ENCODE measurements at regions not wholly inside any gene's neighbourhood (a gene's known extent, or its start where the extent isn't known, plus 50 kb on each side); places are given as distances from the start of the nearest gene placed in this dataset.

DNA sequence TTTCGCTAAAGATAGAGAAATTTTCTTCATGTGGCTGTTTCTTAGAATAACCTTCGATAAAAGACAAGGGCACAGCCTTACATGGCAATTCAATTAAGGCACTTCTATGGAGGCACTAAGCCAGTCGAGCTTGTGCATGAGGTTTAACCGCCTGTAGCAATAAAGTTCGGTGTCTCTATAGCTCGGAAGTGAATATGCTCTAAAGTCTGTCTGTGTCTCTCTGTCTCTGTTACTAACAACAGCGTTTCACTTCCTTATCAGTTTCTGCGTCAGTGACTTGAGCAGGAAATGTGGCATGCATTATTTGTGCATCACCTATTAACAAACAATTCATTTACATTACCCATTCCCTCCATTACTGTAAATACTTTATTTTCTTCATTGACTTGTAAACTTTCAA, 365.1 kb upstream of the NETO1 start:
- DNase-seq (ENCODE audit: low spot score), result no peak

- no peak for DNase-seq (ENCODE audit: low spot score)
These were observed 352.9 kb upstream of the NETO1 start for GRCh38 chr18:73220663-73221062.

DNA sequence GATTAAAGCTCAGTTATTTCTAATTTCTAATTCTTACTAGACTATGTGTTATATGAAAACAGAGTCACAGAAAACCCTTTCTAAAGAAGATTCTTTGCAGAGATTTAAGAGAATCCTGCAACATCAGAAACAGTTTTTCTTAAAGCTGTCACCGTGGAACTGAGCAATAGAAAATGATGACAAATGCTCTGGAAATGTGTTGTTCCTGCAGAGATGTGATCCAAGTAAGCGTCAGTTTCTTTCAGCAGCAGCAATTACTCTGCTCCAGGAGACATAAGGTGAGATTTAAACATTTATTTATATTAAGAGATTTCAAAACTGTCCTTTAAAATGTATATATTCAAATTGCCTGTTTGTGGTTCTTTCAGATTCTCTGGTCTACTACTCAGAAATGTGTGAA, 350.5 kb upstream of the NETO1 start:
- DNase-seq (ENCODE audit: low spot score), result no peak

- no peak for DNase-seq (ENCODE audit: low spot score)
These were observed 347.2 kb upstream of the NETO1 start for GRCh38 chr18:73214970-73215369.

GRCh38 chr18:73212442-73212841, 344.7 kb upstream of the NETO1 start:
- DNase-seq (ENCODE audit: low spot score), result no peak

GRCh38 chr18:73201940-73202339, 334.2 kb upstream of the NETO1 start:
- no peak for DNase-seq (ENCODE audit: low spot score)

DNA sequence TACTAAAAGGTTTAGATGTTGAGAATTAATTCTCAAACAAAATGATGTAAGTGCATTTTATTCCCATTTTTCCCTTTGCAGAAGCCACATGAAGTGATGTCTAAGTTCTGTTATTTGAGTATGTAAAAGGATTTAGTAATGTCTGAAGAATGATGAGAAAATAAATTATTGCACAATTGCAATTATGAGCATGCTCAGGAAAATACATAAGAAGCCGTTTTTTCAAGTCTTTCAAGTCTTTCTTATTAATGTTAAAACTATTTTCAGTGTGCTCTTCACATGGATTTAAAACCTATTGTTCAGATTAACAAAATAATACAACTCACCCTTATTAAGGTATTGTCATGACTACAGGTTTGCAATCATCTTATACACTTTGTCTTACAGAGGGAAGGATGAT, 331.4 kb upstream of the NETO1 start:
- DNase-seq (ENCODE audit: low spot score), result no peak

DNA sequence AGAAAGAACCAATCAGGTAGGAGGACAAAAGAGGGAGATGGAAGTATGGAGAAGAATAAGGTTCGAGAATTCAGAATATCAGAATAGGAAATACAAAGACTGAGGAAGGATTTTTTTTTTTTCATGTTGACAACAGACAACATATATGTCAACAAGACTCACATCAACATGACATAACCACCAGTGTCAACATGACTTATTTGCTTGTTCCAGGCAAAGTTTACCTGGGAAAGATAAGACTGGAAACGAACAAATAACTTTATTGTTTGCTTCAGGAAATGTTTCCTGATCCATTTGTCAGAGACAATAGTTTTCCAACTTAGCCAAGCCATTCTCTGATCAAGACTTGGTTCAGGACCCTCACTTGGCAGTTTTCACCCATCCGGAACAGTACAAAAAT, 321.9 kb upstream of the NETO1 start:
- no peak for DNase-seq (ENCODE audit: low spot score)

DNA sequence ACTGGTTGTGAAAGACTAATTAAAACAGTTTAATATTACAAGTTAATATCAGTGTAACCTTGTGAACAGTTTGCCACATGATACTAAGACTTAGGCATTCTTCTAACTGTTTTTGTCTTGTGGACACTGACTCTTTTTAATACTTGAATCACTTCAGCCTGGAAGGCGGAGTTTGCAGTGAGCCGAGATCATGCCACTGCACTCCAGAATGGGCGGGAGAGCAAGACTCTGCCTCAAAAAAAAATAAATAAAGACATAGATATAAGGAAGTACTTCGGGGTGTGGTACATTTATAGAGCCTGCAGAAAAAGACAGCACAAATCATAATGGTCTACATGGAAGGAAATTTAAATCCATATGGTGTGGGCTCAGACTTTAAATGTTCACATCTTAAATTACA, 300.4 kb upstream of the NETO1 start:
- no peak for DNase-seq (ENCODE audit: low spot score)

- DNase-seq (ENCODE audit: low spot score), result no peak
These were observed 296.6 kb upstream of the NETO1 start for GRCh38 chr18:73164430-73164829.

DNA sequence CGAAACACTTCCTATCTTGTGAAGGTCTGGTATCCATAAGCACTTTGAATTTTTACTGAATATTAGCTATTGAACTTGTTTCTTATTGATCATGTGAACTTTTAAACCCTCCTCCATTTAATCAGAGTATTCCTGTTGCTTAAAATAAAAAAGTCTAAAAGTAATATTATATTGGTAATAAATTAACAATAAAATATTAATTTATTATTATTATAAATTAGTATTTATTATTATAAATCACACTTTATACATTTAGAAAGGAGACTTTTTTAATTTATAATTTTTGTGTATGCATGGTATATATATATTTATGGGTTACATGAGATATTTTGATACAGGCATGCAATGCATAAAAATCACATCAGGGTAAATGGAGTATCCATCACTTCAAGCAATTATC, 295.4 kb upstream of the NETO1 start:
- no peak for DNase-seq (ENCODE audit: low spot score)

- DNase-seq (ENCODE audit: low spot score), result no peak
These were observed 288.3 kb upstream of the NETO1 start for GRCh38 chr18:73156117-73156516.

DNA sequence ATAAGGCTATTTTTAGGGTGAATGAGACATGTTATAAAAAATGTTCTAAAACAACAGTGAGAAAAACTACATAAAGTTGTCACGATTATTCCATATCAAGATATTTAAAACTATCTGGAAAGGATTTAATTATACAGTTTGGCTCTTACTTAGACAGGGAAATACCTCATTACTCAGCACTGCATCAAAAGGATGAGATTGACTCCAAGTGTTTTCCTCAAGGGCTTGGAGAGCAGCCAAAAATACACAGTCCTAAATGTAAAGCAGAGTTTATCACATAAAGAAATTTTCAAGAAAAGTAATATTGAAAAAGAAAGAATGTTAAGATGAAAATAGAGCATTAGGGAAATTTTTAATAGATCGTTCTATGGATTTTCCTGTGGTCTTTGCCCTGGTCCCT, 285.5 kb upstream of the NETO1 start:
- no peak for DNase-seq (ENCODE audit: low spot score)

DNA sequence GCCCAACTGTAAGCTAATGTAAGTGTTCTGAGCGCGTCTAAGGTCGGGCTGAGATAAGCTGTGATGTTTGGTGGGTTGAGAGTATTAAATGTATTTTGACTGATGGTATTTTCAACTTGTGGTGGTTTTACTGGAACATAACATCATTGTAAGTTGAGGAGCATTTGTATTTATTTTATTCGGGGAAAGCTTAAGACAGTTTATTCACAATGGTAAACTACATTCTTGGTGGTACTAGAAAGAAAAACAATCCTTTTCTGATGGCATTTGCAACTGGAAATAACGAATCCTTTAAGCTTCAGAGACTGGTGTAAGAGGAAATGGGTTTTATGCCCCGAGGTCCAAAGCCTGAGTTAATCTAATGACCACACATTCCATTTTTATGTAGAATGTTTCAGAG, 283.3 kb upstream of the NETO1 start:
- DNase-seq (ENCODE audit: low spot score), result no peak

- no peak for DNase-seq (ENCODE audit: low spot score)
These were observed 282.4 kb upstream of the NETO1 start for GRCh38 chr18:73150199-73150598.

DNA sequence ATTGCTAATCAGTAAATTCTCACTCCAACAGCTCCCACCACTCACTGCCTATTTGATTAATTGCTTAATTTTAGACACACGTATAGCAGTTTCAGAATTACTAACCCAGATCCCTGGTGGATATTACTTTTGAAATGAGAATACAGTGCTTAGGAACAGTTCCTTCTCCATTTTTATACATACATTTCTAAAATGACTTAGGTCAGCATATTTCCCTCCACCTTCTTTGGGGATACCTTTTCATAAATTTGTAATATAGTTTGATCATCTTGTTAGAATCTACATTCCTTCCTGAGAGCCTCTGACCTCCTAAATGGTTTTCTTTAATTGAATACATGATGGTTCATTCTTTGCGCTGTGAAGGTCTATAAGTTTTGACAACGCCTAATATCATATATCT, 279.8 kb upstream of the NETO1 start:
- DNase-seq (ENCODE audit: low spot score), result no peak

GRCh38 chr18:73144030-73144429, 276.2 kb upstream of the NETO1 start:
- no peak for DNase-seq (ENCODE audit: low spot score)

GRCh38 chr18:73136134-73136533, 268.3 kb upstream of the NETO1 start:
- no peak for DNase-seq (ENCODE audit: low spot score)

DNA sequence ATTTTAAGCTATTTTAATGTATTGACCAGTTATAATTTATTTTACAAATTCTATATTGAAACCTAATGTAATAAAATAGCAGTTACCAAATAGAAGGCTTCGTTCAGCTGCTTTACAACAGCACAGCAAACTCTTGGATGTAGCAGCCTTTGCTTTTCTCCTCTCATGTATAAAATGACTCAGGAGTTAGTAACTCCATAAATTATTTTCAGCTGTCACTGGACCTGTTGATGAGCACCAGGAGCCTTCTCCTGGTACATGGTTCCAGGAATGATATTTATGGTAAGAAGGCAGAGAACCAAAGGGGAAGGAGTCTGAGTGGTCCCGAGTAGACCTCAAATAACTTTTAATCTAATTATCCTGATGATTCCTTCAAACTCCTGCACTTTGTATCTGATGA, 256.4 kb upstream of the NETO1 start:
- no peak for DNase-seq (ENCODE audit: low spot score)

DNA sequence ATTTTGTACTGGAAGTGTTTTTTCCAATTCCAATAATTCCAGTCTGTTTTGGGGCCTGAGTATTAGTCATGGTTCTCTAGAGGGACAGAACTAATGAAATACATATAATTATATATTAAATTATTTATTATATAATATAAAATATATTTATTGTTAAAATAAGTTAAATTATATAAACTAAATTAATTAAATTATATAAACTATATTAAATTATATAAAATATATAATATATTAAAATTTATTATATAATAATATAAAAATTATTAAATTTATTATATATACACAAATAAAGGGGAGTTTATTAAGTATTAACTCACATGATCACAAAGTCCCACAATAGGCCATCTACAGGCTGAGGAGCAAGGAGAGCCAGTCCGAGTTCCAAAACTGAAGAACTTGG, 253.4 kb upstream of the NETO1 start:
- no peak for DNase-seq (ENCODE audit: low spot score)

- no peak for DNase-seq (ENCODE audit: low spot score)
These were observed 252.8 kb upstream of the NETO1 start for GRCh38 chr18:73120626-73121025.

DNA sequence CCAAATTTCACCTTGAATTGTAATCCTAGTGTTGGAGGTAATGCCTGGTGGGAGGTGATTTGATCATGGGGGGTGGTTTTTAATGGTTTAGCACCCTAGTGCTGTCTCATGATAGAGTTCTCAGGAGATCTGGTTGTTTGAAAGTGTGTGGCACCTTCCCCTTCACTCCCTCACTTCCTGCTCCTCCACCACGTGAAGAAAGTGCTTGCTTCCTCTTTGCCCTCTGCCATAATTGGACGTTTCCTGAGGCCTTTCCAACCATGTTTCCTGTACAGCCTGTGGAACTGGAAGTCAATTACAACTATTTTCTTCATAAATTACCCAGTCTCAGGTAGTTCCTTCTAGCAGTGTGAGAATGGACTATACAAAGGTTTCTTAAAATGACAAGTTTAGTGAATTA, 251.8 kb upstream of the NETO1 start:
- no peak for DNase-seq (ENCODE audit: low spot score)

DNA sequence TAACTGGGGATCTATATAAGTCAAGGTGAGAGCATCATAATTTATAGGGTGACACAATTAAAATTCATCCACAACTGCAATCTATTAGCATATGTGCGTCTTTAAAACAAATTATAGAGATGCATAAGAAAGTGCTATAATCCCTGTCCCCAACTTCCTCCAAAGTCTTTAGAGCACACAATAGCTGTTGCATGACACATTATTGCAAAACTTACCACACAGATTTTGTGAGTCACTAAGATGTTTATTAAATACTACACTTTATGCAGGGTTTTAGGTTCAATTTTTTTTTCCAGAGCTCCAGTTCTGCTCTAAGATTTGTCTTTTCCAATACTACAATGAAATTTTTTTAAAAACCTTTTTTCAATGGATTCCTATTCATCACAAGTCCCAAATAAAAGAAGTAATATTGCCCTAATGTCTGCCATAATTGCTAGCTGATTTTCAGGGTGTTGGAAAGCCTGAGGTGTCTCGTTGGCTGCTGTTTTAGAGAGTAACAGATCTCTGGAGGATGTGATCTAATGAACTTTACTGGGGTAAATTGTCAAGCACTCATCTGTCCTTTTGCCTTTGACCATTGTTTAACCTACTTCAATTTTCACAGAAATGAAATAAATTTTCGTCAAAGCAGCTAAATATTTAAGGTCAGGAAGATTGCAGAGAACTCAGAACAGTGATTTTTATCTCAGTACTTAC, 250.5 kb upstream of the NETO1 start:
- DNase-seq (ENCODE audit: low spot score), result no peak

GRCh38 chr18:73110307-73110706, 242.5 kb upstream of the NETO1 start:
- no peak for DNase-seq (ENCODE audit: low spot score)

GRCh38 chr18:73101977-73102376, 234.2 kb upstream of the NETO1 start:
- DNase-seq (ENCODE audit: low spot score), result no peak
